Epithelial cell of proximal tubule (primary cell): ENCODE measurements at regions not wholly inside any gene's neighbourhood (a gene's known extent, or its start where the extent isn't known, plus 50 kb on each side); places are given as distances from the start of the nearest gene placed in this dataset.

ENCODE experiments used
- DNase-seq: peaks from one replicate; pipeline ENCODE4 v3.0.0-alpha.2; 2011; ENCODE audit warnings: low read depth
- H3K4me3 ChIP-seq: 2 replicates; pipeline ENCODE4 v1.5.1; 2011; ENCODE audit warnings: low read depth, mild to moderate bottlenecking, low read length
- TF ChIP-seq, protein P1 (sequence below): conservative IDR thresholded peaks from 2 replicates; pipeline ENCODE4 v1.5.1; 2012; ENCODE audit warnings: low read depth, mild to moderate bottlenecking, low read length

DNA sequence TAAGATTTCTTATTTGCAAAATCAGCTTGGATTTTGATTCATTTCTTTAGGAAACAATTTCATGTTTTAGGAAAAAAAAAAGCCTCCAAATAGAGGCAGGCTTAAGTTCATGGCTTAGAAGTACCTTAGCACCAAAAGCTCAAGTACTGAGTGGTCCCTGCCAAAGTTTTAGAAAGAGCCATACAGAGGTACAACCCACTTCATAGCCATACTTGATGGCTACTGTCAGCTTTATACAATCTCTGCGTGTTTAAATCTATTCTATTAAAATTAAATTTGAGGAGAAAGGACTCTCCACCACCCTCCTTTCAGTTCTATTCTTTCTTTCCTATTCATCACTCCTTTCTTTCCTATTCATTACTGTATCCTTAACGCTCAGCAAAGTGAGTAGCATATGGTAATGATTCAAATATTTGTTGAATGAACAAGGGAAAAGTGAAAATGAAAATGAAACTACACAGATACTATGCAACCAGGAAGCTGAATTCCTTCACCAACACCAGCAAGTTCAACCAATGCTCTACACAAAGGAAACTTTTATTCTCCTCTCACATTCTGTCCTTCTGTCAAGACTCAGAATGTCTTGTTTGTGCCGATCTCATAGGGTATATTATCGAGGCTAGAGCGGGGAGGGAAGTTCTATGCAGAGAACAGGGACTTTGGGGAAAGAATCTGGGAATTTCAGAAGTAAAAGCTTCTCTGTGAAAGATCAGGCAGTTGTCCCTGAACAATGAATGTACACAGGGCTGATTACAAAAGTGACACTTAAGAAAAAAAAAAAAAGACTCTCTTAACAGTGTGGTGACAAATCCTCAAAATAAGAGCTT, 138.6 kb upstream of the SPEF2 start:
- TF ChIP-seq, protein P1, sequence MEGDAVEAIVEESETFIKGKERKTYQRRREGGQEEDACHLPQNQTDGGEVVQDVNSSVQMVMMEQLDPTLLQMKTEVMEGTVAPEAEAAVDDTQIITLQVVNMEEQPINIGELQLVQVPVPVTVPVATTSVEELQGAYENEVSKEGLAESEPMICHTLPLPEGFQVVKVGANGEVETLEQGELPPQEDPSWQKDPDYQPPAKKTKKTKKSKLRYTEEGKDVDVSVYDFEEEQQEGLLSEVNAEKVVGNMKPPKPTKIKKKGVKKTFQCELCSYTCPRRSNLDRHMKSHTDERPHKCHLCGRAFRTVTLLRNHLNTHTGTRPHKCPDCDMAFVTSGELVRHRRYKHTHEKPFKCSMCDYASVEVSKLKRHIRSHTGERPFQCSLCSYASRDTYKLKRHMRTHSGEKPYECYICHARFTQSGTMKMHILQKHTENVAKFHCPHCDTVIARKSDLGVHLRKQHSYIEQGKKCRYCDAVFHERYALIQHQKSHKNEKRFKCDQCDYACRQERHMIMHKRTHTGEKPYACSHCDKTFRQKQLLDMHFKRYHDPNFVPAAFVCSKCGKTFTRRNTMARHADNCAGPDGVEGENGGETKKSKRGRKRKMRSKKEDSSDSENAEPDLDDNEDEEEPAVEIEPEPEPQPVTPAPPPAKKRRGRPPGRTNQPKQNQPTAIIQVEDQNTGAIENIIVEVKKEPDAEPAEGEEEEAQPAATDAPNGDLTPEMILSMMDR, result no peak
- H3K4me3 ChIP-seq, result peak overlapping the region; percentile 55
- peak; percentile 44 for DNase-seq

DNA sequence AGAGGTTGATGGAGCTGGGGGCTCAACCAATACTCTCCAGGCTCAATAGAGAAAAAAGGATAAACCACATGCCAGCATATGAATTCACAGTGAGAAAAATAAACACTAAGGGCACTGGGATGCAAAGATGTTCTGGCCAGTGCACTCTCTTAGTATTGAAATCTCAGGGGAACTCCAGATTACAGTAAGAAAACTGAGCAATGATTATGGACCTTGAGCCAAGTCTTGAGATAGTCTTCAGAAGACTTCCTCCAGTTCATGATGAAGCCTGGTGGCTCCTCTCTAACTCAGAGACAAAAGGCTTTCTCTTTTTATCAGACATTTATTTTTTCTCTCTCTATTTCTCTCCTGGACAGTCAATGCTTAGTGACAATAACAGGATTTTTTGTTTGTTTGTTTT, 139.8 kb upstream of the SPEF2 start:
- no peak for DNase-seq
- TF ChIP-seq, protein P1, result no peak
- H3K4me3 ChIP-seq, result no peak overlapping the region

DNA sequence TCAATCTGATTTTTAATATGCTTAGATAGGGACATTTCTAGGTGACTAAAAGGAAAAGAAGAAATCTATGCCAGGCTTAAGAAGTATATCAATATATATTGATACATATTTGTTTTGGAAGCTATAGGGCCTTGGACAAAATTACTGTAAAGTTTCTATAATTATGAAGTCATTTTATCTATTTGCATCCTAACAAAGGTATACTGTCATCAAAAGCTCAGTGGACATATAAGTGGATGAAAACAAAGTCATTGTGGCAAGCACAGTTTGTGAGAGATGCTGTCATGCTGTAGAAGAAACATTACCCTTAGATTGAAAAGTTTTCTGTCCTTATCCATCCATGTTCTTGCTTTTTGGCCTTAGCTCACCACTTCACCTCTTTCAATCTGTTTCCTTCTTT, 140.3 kb upstream of the SPEF2 start:
- TF ChIP-seq, protein P1, result no peak
- H3K4me3 ChIP-seq, result no peak overlapping the region
- DNase-seq, result no peak

DNA sequence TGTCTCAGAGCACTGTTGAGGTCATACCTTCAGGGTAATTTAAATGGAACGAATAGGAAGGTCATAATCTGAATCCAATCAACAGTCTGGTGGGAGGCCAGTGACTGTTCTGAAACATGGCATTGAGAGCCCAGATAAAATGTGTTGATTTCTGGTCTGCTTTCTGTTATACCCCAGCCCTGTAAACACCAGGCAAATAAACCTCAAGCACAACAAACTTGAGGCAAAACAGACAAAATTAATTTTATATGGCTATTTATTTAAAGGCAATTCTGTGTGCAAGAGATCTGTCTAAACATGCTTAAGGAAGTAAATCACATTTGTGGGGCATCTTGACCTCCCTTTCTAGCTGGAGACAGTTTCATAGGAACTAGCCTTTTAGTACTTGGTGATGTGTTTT, 140.9 kb upstream of the SPEF2 start:
- no peak overlapping the region for H3K4me3 ChIP-seq

DNA sequence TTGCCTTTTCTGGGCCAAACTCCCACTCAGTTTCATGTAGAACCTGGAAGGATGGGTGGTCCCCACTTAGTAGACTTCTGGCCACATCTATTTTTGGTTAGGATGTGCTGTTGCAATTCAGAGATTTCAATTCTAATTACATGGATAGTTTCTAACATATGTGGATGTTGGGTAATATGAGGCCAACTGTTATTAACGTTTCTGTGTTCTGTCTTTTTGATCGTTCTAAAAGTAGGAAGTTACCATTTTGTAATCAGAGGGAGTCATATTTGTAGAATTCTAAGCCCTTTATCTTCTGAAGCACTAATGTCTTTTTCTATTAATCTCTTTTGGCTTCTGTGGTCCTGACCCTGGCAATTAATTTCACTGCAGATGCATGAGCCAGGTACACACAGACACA, 141.6 kb upstream of the SPEF2 start:
- no peak for DNase-seq
- H3K4me3 ChIP-seq, result no peak overlapping the region
- TF ChIP-seq, protein P1, result no peak

More for the DNA sequence above, 140.9 kb upstream of the SPEF2 start:
- no peak for DNase-seq
- TF ChIP-seq, protein P1, result no peak

DNA sequence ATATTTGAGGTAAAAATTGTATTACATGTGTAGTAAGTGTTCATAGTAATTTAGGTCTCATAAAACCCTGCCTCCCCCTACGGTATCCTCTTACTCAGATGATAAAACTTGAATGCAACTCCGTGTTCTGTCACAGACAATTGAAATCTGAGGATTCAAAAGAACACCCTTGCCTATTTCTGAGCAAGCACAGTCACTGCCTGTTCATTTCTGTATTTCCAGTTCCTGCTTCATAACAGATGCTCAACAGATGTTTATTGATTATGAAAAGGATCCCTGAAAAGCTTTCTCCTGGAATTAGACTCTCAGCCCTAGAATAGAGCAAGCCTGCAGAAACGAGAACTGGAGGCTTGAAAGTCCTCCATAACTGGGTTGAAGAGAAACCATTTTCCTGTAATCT, 144.1 kb upstream of the SPEF2 start:
- no peak for DNase-seq
- TF ChIP-seq, protein P1, result no peak
- H3K4me3 ChIP-seq, result no peak overlapping the region

DNA sequence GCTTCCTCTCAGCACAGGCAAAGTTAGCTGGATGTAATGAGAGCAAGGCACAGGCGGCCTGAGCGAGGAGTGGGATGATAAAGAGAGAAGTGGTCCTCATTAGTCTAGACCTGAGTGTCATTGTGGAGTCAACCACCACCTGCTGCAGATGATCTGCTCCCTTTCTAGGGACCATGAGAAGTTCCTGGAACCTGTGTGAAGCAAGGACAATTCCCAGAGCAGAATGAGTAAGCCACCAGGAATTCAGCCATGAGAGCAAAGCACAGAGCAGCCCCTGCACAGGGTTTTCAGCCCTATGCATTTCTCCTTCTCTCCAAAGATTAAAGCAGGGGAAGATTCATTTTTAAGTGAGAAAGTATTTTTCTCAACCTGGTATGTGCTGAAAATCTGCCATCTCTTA, 146.8 kb upstream of the SPEF2 start:
- no peak overlapping the region for H3K4me3 ChIP-seq
- no peak for DNase-seq
- TF ChIP-seq, protein P1, result no peak
